Calu3 (cell line): ENCODE measurements at regions not wholly inside any gene's neighbourhood (a gene's known extent, or its start where the extent isn't known, plus 50 kb on each side); places are given as distances from the start of the nearest gene placed in this dataset.
"Not testable (repeated sequence)": the region's sequence is repeated elsewhere in the genome, so short reads cannot be mapped to it uniquely, and the experiment has no call there.

Experiments
- BruUV-seq: library from RNA; stranded (reverse); fragments of 400-500 nt; replicated peaks from 2 replicates; lab custom pipeline; 2021; lab: Mats Ljungman, UMichigan
- CTCF ChIA-PET: fragments of 300-600 bp; sonication (Branson Sonifier 250); formaldehyde crosslinking; loops from one replicate; lab custom pipeline; 2022; ENCODE audit warnings: antibody characterized with exemption; lab: Charles Lee
- DNase-seq: peaks from one replicate; pipeline ENCODE4 v3.0.0; 2022
- H3K27ac Mint-ChIP-seq: one replicate; pipeline ENCODE4 v1.8.0; 2022; ENCODE audit warnings: mixed read lengths; ENCODE audit not compliant: unreplicated experiment
- H3K27me3 Mint-ChIP-seq: one replicate; pipeline ENCODE4 v1.8.0; 2022; ENCODE audit warnings: mixed read lengths; ENCODE audit not compliant: unreplicated experiment
- H3K36me3 Mint-ChIP-seq: one replicate; pipeline ENCODE4 v1.8.0; 2022; ENCODE audit warnings: mild to moderate bottlenecking, moderate library complexity, mixed read lengths; ENCODE audit not compliant: insufficient read depth, unreplicated experiment
- H3K4me1 Mint-ChIP-seq: one replicate; pipeline ENCODE4 v1.8.0; 2022; ENCODE audit warnings: mild to moderate bottlenecking, low read depth, mixed read lengths; ENCODE audit not compliant: unreplicated experiment
- H3K4me3 Mint-ChIP-seq: one replicate; pipeline ENCODE4 v1.8.0; 2022; ENCODE audit warnings: mild to moderate bottlenecking, low read depth, moderate library complexity, mixed read lengths; ENCODE audit not compliant: unreplicated experiment
- H3K9me3 Mint-ChIP-seq: one replicate; pipeline ENCODE4 v1.8.0; 2022; ENCODE audit warnings: low read depth, mixed read lengths; ENCODE audit not compliant: unreplicated experiment
- CTCF ChIP-seq: fragments of 200-600 bp; IDR thresholded peaks from one replicate; pipeline ENCODE4 v1.8.0; 2022; ENCODE audit warnings: antibody characterized with exemption; ENCODE audit not compliant: unreplicated experiment
- intact Hi-C: fragments of 100-400 bp; cut with micrococcal nuclease; formaldehyde crosslinking; loops from one replicate; pipeline ENCODE4 v1.10.0; 2022; ENCODE audit not compliant: unreplicated experiment

- Mint-ChIP-seq H3K4me1 (no peaks in the 10 kb centered on the region), H3K36me3 (no peaks in the 10 kb centered on the region), H3K27ac (no peak overlapping the region), H3K9me3 (no peaks in the 10 kb centered on the region), H3K27me3 (no peaks in the 10 kb centered on the region), H3K4me3 (no peak overlapping the region)
- no peak for DNase-seq
- intact Hi-C loops, result no loop called here
- CTCF ChIA-PET, result no interaction called here
- TF ChIP-seq CTCF, result no peak
- BruUV-seq, result no TSS peak
These were observed 365.4 kb downstream of the NDFIP2 start for GRCh38 chr13:79846386-79846785.

- no peak overlapping the region for H3K4me3 Mint-ChIP-seq
- no peaks in the 10 kb centered on the region for H3K9me3 Mint-ChIP-seq
- no peaks in the 10 kb centered on the region for H3K36me3 Mint-ChIP-seq
- no peak for DNase-seq
- intact Hi-C loops, result no loop called here
- no peaks in the 10 kb centered on the region for H3K27me3 Mint-ChIP-seq
- no TSS peak for BruUV-seq
- no peak for TF ChIP-seq CTCF
- peak overlapping the region; percentile 70 for H3K27ac Mint-ChIP-seq
- CTCF ChIA-PET, result interaction anchor here (1.0 kb wide), 1 partner anchor 34 kb away, joined by 3 read pairs; no protein-coding TSS in a partner anchor
- no peaks in the 10 kb centered on the region for H3K4me1 Mint-ChIP-seq
These were observed 356.9 kb downstream of the NDFIP2 start for GRCh38 chr13:79837741-79838450.

- H3K4me3 Mint-ChIP-seq, H3K4me1 Mint-ChIP-seq, intact Hi-C loops, H3K36me3 Mint-ChIP-seq, H3K27me3 Mint-ChIP-seq, H3K9me3 Mint-ChIP-seq, BruUV-seq, CTCF ChIA-PET, DNase-seq, H3K27ac Mint-ChIP-seq: not testable (repeated sequence)
These were observed 355.2 kb downstream of the NDFIP2 start for GRCh38 chr13:79836121-79836520.

GRCh38 chr13:79834876-79835275, 353.9 kb downstream of the NDFIP2 start:
- Mint-ChIP-seq H3K27me3 (no peaks in the 10 kb centered on the region), H3K4me3 (no peak overlapping the region), H3K27ac (no peak overlapping the region), H3K4me1 (no peaks in the 10 kb centered on the region), H3K36me3 (no peaks in the 10 kb centered on the region), H3K9me3 (no peaks in the 10 kb centered on the region)
- no TSS peak for BruUV-seq
- intact Hi-C loops, result no loop called here
- DNase-seq, result no peak
- no peak for TF ChIP-seq CTCF
- CTCF ChIA-PET, result no interaction called here

- Mint-ChIP-seq H3K36me3 (no peaks in the 10 kb centered on the region), H3K4me1 (no peaks in the 10 kb centered on the region), H3K27me3 (no peaks in the 10 kb centered on the region), H3K27ac (no peak overlapping the region), H3K9me3 (no peaks in the 10 kb centered on the region), H3K4me3 (no peak overlapping the region)
- CTCF ChIA-PET, result no interaction called here
- DNase-seq, result no peak
- BruUV-seq, result no TSS peak
- intact Hi-C loops, result no loop called here
- TF ChIP-seq CTCF, result no peak
These were observed 353.0 kb downstream of the NDFIP2 start for GRCh38 chr13:79833991-79834390.
